Smooth muscle cell (in vitro differentiated cells): ENCODE measurements at regions not wholly inside any gene's neighbourhood (a gene's known extent, or its start where the extent isn't known, plus 50 kb on each side); places are given as distances from the start of the nearest gene placed in this dataset.
"Not testable (repeated sequence)": the region's sequence is repeated elsewhere in the genome, so short reads cannot be mapped to it uniquely, and the experiment has no call there.

ENCODE experiments used
- DNase-seq: peaks from one replicate; lab custom pipeline; 2025; ENCODE audit not compliant: unreplicated experiment; lab: John Stamatoyannopoulos, UW
- H2AFZ ChIP-seq: fragments of 200-600 bp; sonication (generic); 2 replicates; pipeline ENCODE4 v1.6.0; 2016; ENCODE audit warnings: antibody characterized with exemption, low read depth, mild to moderate bottlenecking
- H3F3A ChIP-seq: fragments of 200-600 bp; sonication (generic); 2 replicates; pipeline ENCODE4 v1.6.0; 2017; ENCODE audit warnings: antibody characterized with exemption, low read depth
- H3K27ac ChIP-seq: fragments of 200-600 bp; sonication (generic); 2 replicates; pipeline ENCODE4 v1.5.1; 2016; ENCODE audit warnings: low read depth, mild to moderate bottlenecking
- H3K27me3 ChIP-seq: fragments of 200-600 bp; sonication (generic); 2 replicates; pipeline ENCODE4 v1.6.1; 2016; ENCODE audit warnings: low read depth, mild to moderate bottlenecking
- H3K36me3 ChIP-seq: fragments of 200-600 bp; sonication (generic); 2 replicates; pipeline ENCODE4 v1.5.1; 2016; ENCODE audit warnings: low read depth
- H3K4me1 ChIP-seq: fragments of 200-600 bp; sonication (generic); 2 replicates; pipeline ENCODE4 v1.5.1; 2016; ENCODE audit warnings: low read depth
- H3K4me2 ChIP-seq: fragments of 200-600 bp; sonication (generic); 2 replicates; pipeline ENCODE4 v1.6.0; 2016; ENCODE audit warnings: mild to moderate bottlenecking
- H3K4me3 ChIP-seq: fragments of 200-600 bp; sonication (generic); 2 replicates; pipeline ENCODE4 v1.5.1; 2016; ENCODE audit warnings: mild to moderate bottlenecking
- H3K79me2 ChIP-seq: fragments of 200-600 bp; sonication (generic); 2 replicates; pipeline ENCODE4 v1.6.0; 2016; ENCODE audit warnings: low read depth, mild to moderate bottlenecking
- H3K9ac ChIP-seq: fragments of 200-600 bp; sonication (generic); 2 replicates; pipeline ENCODE4 v1.6.0; 2016; ENCODE audit warnings: low read depth
- H3K9me3 ChIP-seq: fragments of 200-600 bp; sonication (generic); replicated peaks from 2 replicates; pipeline ENCODE4 v1.5.1; 2016; ENCODE audit warnings: low read depth
- H4K20me1 ChIP-seq: fragments of 200-600 bp; sonication (generic); 2 replicates; pipeline ENCODE4 v1.6.0; 2016; ENCODE audit warnings: low read depth
- CTCF ChIP-seq: fragments of 200-600 bp; sonication (generic); IDR thresholded peaks from 2 replicates; pipeline ENCODE4 v1.5.1; 2017; ENCODE audit warnings: borderline replicate concordance, mild to moderate bottlenecking, antibody characterized with exemption; ENCODE audit not compliant: insufficient read depth, poor library complexity, severe bottlenecking
- WGBS: methylation state at CpG from one replicate; pipeline ENCODE4 v1.1.7; 2016; ENCODE audit warnings: low lambda C conversion rate; 5-methylcytosine and 5-hydroxymethylcytosine counted together

- Histone ChIP-seq H3K9me3 (no peaks in the 10 kb centered on the region), H2AFZ (no peak overlapping the region), H3K9ac (no peak overlapping the region), H3K36me3 (no peaks in the 10 kb centered on the region), H3K27ac (no peak overlapping the region), H3K27me3 (peaks cover 4% of the 10 kb centered on the region), H4K20me1 (no peaks in the 10 kb centered on the region), H3K4me2 (no peak overlapping the region), H3K79me2 (no peaks in the 10 kb centered on the region), H3K4me3 (no peak overlapping the region), H3K4me1 (no peaks in the 10 kb centered on the region), H3F3A (no peaks in the 10 kb centered on the region)
- peak; percentile 92 for TF ChIP-seq CTCF
- WGBS: 43% methylated on average over 3 of the region's 3 CpGs
- DNase-seq: no peak
Observed at GRCh38 chr9:75265525-75265972, 177.2 kb downstream of the OSTF1 start.

GRCh38 chr9:75269197-75269596, 180.9 kb downstream of the OSTF1 start:
- Histone ChIP-seq H3F3A (no peaks in the 10 kb centered on the region), H3K36me3 (no peaks in the 10 kb centered on the region), H3K79me2 (no peaks in the 10 kb centered on the region), H3K4me3 (no peak overlapping the region), H3K4me2 (no peak overlapping the region), H3K9me3 (peaks cover 4% of the 10 kb centered on the region), H4K20me1 (no peaks in the 10 kb centered on the region), H3K4me1 (no peaks in the 10 kb centered on the region), H2AFZ (no peak overlapping the region), H3K27me3 (peaks cover 4% of the 10 kb centered on the region), H3K27ac (no peak overlapping the region), H3K9ac (no peak overlapping the region)
- no peak for DNase-seq
- no peak for TF ChIP-seq CTCF
- 93% methylated on average over 5 of the region's 5 CpGs for WGBS

DNA sequence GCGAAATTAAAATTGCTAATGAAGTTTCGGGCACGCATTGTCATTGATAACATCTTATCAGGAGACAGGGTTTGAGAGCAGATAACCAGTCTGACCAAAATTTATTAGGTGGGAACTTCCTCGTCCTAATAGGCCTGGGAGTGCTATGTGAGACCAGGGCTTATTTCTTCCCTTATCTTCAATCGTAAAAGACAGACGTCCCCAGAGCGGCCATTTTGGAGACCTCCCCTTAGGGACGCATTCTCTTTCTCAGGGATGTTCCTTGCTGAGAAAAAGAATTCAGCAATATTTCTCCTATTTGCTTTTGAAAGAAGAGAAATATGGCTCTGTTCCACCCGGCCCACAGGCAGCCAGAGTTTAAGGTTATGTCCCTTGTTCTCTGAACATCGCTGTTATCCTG, 184.7 kb downstream of the OSTF1 start:
- 82% methylated on average over 10 of the region's 10 CpGs for WGBS
- DNase-seq, H3K4me1 ChIP-seq, H3K79me2 ChIP-seq, H3K4me2 ChIP-seq, H2AFZ ChIP-seq, H3K9me3 ChIP-seq, H3K4me3 ChIP-seq, H3K27ac ChIP-seq, H3K9ac ChIP-seq, H4K20me1 ChIP-seq, H3K27me3 ChIP-seq, H3K36me3 ChIP-seq, H3F3A ChIP-seq: not testable (repeated sequence)

DNA sequence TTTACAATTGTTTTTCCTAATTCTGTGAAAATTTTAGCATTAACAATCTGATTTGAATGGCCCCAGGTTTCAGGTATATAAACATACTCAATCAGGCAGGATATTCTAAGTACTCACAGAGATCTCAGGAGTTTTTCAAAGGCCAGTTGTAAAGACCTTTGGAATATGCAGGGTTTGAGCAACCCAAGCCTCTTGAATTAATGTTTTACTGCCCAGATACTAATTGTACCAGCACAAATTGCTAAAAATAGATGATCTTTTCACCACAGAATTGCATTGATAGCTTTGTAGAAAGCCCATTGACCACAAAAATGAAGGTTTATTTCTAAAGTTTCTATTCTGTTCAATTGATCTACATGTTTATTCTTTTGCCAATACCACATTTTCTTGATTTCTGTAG, 186.5 kb downstream of the OSTF1 start:
- Histone ChIP-seq H3K27ac (no peak overlapping the region), H3K4me3 (no peak overlapping the region), H2AFZ (no peak overlapping the region), H3K4me1 (no peaks in the 10 kb centered on the region), H3F3A (no peaks in the 10 kb centered on the region), H4K20me1 (no peaks in the 10 kb centered on the region), H3K27me3 (no peaks in the 10 kb centered on the region), H3K9ac (no peak overlapping the region), H3K9me3 (peaks cover 4% of the 10 kb centered on the region), H3K79me2 (no peaks in the 10 kb centered on the region), H3K4me2 (no peak overlapping the region), H3K36me3 (no peaks in the 10 kb centered on the region)
- no peak for DNase-seq
- TF ChIP-seq CTCF: no peak
